GM18505 (cell line): ENCODE measurements at regions not wholly inside any gene's neighbourhood (a gene's known extent, or its start where the extent isn't known, plus 50 kb on each side); places are given as distances from the start of the nearest gene placed in this dataset.

Experiments
- ATAC-seq: cut with Tn5 transposase; IDR thresholded peaks from one replicate; pipeline ENCODE4 v1.9.1; 2021; ENCODE audit not compliant: unreplicated experiment
- POLR2A ChIP-seq: IDR thresholded peaks from 4 replicates; pipeline ENCODE4 v1.6.1; 2011; ENCODE audit warnings: borderline replicate concordance; ENCODE audit not compliant: insufficient read depth, insufficient read length; ENCODE audit errors: extremely low read depth

DNA sequence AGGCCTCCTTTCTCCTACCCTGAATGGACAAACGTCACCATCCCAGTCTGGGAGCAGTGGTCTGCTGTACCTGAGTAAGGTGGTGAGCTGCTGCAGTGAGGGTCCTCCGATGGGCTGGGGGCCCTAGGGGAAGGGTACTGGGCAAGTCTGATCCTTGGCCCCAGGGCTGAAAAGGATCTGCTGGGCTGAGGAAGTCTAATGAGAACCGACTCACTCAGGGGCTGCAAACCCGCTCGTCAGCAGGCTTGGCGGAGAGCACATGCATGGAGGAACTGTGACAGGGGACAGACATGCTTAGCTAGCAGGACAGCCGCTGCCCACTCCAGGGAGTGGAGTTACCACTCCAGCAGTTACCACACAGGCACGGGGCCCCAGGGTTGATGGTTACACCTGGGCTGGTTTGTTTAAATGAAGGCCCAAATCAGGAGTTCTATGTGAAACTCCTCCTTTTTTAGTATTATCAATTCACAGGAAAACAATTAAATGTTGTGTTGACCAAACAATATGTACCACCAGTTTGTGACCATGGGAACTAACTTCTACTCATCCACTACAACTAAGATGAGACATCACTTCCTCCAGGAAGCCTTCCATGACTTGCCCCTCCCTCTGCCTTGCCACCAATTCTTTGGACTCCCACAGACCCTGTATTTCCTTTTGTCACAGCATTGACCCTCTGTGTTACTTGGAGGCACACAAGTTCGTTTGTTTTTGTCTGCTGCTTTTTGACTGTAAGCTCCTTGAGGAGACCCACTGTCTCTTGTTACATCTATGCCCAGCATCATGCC lies 56.1 kb upstream of the CPLX2 start:
- TF ChIP-seq POLR2A = no peak

GRCh38 chr5:175816348-175816747 lies 55.0 kb upstream of the CPLX2 start:
- no peak for ATAC-seq

More for the DNA sequence above, 56.1 kb upstream of the CPLX2 start:
- ATAC-seq = no peak

DNA sequence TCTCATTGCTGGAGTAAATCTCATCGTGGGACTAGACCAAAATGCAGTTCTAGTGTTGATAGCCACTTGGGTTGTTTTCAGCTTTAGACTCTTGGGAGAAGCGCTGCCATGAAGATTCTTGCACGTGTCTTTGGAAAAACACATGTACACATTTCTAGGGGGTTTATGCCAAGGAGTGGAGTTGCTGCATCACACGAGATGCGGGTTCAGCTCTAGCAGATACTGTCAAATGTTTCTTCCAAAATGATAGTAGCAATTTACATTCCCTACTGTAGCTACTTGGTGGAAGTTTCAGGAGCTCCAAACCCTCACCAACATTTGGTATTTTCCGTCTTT lies 52.3 kb upstream of the CPLX2 start:
- no peak for TF ChIP-seq POLR2A
- no peak for ATAC-seq

More at GRCh38 chr5:175816348-175816747, 55.0 kb upstream of the CPLX2 start:
- TF ChIP-seq POLR2A = no peak

DNA sequence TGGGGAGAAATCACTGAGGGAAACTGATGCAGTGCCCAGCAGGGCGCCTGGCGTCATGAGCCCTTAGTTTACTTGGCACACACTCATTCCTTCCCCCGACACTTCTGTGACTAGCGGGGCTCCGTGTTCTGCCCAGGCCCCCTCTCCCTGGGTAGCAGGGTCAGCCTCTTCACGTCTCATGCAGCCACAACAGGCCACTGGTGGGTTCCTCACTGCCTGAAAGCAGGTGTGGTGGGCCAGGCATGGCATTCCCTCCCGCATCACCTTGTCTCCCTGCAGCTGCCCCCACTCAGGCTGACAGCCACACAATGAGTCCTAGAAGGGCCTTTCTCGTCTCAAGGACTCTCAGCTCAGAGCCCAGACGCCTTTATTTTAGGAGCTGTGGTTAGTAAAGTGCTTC lies 51.1 kb upstream of the CPLX2 start:
- no peak for ATAC-seq
- TF ChIP-seq POLR2A = no peak
